ENCODE measurements at regions not wholly inside any gene's neighbourhood (a gene's known extent, or its start where the extent isn't known, plus 50 kb on each side); places are given as distances from the start of the nearest gene placed in this dataset.

DNA sequence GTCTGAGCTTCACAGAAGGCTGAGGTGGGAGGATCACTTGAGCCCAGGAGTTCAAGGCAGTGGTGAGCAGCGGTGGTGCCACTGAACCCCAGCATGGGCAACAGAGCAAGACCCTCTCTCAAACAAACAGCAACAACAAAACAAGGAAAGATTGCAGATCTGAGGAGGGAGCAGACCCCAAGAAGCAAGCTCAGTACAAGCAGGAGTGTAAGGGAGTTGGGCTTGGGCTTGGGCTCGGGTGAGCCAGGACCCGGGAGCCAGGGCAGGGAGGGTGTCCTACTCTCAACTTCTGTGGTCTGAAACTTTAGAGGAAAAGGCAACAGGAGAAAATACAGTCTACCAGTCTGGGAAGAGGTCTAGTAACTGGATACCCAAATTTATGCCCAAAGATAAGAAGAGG lies 92.0 kb upstream of the RAB12 start:
- no peaks in the 10 kb centered on the region for H3K36me3 ChIP-seq
- no peaks in the 10 kb centered on the region for H3K9me3 ChIP-seq
- no peak for DNase-seq
- no peak for ATAC-seq
- H3K4me3 ChIP-seq: no peak overlapping the region
- H3K4me1 ChIP-seq: no peaks in the 10 kb centered on the region
- H3K27ac ChIP-seq: no peak overlapping the region
- in situ Hi-C loops (cut with MboI; ENCODE audit: low sequenced_read_pairs in 4 of 4): no loop called here
- intact Hi-C loops (cut with DNase I; ENCODE audit: low total_unique reads): no loop called here
- TF ChIP-seq, protein P1, sequence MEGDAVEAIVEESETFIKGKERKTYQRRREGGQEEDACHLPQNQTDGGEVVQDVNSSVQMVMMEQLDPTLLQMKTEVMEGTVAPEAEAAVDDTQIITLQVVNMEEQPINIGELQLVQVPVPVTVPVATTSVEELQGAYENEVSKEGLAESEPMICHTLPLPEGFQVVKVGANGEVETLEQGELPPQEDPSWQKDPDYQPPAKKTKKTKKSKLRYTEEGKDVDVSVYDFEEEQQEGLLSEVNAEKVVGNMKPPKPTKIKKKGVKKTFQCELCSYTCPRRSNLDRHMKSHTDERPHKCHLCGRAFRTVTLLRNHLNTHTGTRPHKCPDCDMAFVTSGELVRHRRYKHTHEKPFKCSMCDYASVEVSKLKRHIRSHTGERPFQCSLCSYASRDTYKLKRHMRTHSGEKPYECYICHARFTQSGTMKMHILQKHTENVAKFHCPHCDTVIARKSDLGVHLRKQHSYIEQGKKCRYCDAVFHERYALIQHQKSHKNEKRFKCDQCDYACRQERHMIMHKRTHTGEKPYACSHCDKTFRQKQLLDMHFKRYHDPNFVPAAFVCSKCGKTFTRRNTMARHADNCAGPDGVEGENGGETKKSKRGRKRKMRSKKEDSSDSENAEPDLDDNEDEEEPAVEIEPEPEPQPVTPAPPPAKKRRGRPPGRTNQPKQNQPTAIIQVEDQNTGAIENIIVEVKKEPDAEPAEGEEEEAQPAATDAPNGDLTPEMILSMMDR (IDR thresholded peaks at IDR 0.05 in 4 of 5, conservative IDR thresholded peaks at IDR 0.05 in 1 of 5): no peak
- H3K27me3 ChIP-seq: peaks cover 0 to 4% (median 0%) of the 10 kb centered on the region in 3 donors

DNA sequence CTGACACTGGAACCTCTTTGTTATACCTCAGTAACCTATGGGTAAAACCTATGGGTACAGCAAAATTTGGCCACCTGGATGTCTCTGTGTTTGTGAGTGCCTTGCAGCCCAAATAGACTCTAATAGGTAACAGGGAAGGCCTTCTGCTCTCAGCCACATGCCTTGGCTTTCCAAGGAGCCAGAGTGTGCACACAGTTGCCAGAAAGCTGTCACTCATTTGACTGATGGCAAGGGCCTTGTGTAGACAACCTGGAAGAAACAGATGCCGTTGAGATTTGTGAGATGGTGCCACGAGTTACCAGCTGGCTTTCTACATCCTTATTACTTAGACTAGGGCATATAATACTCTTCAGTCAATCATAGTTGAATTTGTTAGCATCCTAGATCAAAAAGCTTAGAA lies 90.1 kb upstream of the RAB12 start:
- ATAC-seq (peak; percentile 73 to 89), DNase-seq (peak; percentile 25 to 31)
- TF ChIP-seq POLR2A (IDR thresholded peaks at IDR 0.05): no peak
- TF ChIP-seq, protein P1 (IDR thresholded peaks at IDR 0.05 in 4 of 5, conservative IDR thresholded peaks at IDR 0.05 in 1 of 5): no peak
- H3K9me3 ChIP-seq: no peaks in the 10 kb centered on the region
- no peak overlapping the region for H3K4me3 ChIP-seq
- in situ Hi-C loops (cut with MboI; ENCODE audit: low sequenced_read_pairs in 4 of 4) (no loop called here), intact Hi-C loops (cut with DNase I; ENCODE audit: low total_unique reads) (no loop called here)
- H3K27me3 ChIP-seq: peaks cover 0 to 10% (median 0%) of the 10 kb centered on the region in 3 donors
- no peak overlapping the region for H3K27ac ChIP-seq
- H3K4me1 ChIP-seq: no peaks in the 10 kb centered on the region
- no peaks in the 10 kb centered on the region for H3K36me3 ChIP-seq

DNA sequence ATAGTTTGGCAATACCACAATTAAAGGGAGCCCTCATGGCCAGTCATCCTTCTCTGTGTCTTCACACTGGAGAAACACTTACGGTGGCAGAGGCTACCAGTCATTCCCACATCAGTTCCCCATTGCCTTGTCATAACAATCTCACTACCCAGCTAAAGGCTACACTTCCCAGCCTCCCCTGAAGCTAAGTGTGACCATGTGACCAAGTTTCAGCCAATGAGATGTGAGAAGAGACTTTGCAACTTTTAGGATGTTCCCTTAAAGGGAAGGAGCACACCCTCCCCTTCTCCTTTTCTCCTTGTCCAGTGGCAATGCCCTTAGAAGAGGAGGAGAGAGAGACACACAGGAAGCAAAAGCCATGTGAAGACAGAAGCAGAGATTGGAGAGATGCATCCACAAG lies 89.0 kb upstream of the RAB12 start:
- Histone ChIP-seq H3K36me3 (no peaks in the 10 kb centered on the region), H3K27ac (no peak overlapping the region), H3K9me3 (no peaks in the 10 kb centered on the region), H3K4me1 (no peaks in the 10 kb centered on the region), H3K27me3 (peaks cover 0 to 15% (median 0%) of the 10 kb centered on the region in 3 donors), H3K4me3 (no peak overlapping the region)
- ATAC-seq: no peak
- intact Hi-C loops (cut with DNase I; ENCODE audit: low total_unique reads): no loop called here
- no peak for DNase-seq
- TF ChIP-seq, protein P1 (IDR thresholded peaks at IDR 0.05 in 4 of 5, conservative IDR thresholded peaks at IDR 0.05 in 1 of 5): no peak
- no peak for TF ChIP-seq POLR2A (IDR thresholded peaks at IDR 0.05)
- in situ Hi-C loops (cut with MboI; ENCODE audit: low sequenced_read_pairs in 4 of 4): no loop called here

DNA sequence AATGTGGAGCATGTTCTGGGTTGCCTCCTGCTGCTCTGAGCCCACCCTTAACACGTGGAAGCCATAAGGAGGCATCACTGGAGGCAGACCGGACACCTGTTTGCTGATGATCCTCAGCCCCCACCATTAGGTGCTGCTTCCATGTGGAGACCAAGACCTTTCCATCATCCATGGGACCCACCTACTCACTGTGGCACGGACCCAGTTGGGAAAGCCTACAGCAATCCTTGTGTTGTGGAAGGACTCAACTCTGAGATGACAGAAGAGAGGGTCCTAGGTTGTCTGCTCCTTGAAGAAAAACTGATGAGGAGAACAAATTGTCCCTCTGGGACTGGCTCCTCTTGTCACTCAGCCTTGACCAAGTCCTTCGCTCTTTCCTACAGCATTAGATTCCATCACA lies 86.5 kb upstream of the RAB12 start:
- intact Hi-C loops (cut with DNase I; ENCODE audit: low total_unique reads): no loop called here
- in situ Hi-C loops (cut with MboI; ENCODE audit: low sequenced_read_pairs in 4 of 4): no loop called here
- no peak overlapping the region for H3K4me3 ChIP-seq
- no peak overlapping the region for H3K27ac ChIP-seq
- TF ChIP-seq, protein P1 (IDR thresholded peaks at IDR 0.05 in 4 of 5, conservative IDR thresholded peaks at IDR 0.05 in 1 of 5): no peak
- TF ChIP-seq POLR2A (IDR thresholded peaks at IDR 0.05): no peak
- peaks cover 0 to 11% (median 0%) of the 10 kb centered on the region in 3 donors for H3K27me3 ChIP-seq
- DNase-seq: no peak
- ATAC-seq: no peak
- no peaks in the 10 kb centered on the region for H3K9me3 ChIP-seq
- H3K4me1 ChIP-seq: no peaks in the 10 kb centered on the region
- no peaks in the 10 kb centered on the region for H3K36me3 ChIP-seq

DNA sequence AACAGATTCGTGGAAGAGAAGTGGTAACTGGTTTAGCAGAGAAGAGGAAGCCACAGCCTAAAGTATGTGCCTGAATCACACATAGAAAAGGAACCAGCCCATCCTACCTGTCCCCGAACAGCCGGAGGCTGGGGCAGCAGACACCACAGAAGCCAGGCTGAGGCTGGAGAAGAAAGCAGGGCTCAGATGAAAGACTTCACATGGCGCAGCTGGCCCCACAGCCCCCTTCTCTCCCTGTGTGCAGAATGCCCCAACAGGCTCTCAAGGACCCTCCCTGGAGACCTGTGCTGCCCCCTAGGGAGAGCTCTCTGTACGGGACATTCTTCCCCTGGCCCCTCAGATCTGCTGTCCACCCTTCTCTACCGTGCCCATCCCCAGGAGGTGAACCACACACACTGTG lies 83.5 kb upstream of the RAB12 start:
- peaks cover 0 to 11% (median 0%) of the 10 kb centered on the region in 3 donors for H3K27me3 ChIP-seq
- DNase-seq (no peak), ATAC-seq (peak in 1 of 2 donors; percentile 16)
- peaks cover 0 to under 1% (median 0%) of the 10 kb centered on the region in 3 donors for H3K9me3 ChIP-seq
- no peaks in the 10 kb centered on the region for H3K36me3 ChIP-seq
- no peak overlapping the region for H3K4me3 ChIP-seq
- no peaks in the 10 kb centered on the region for H3K4me1 ChIP-seq
- no peak for TF ChIP-seq POLR2A (IDR thresholded peaks at IDR 0.05)
- TF ChIP-seq, protein P1 (IDR thresholded peaks at IDR 0.05 in 4 of 5, conservative IDR thresholded peaks at IDR 0.05 in 1 of 5): no peak
- no peak overlapping the region for H3K27ac ChIP-seq
- intact Hi-C loops (cut with DNase I; ENCODE audit: low total_unique reads): no loop called here
- in situ Hi-C loops (cut with MboI; ENCODE audit: low sequenced_read_pairs in 4 of 4): no loop called here

Measured in gastrocnemius medialis (tissue), 4 donors.